DMS114 treated with DMSO at 0.1 percent for 48 hours (cell line): ENCODE measurements at regions not wholly inside any gene's neighbourhood (a gene's known extent, or its start where the extent isn't known, plus 50 kb on each side); places are given as distances from the start of the nearest gene placed in this dataset.

Experiments
- DNase-seq: peaks from one replicate; lab custom pipeline; 2025; ENCODE audit not compliant: unreplicated experiment; lab: John Stamatoyannopoulos, UW

DNA sequence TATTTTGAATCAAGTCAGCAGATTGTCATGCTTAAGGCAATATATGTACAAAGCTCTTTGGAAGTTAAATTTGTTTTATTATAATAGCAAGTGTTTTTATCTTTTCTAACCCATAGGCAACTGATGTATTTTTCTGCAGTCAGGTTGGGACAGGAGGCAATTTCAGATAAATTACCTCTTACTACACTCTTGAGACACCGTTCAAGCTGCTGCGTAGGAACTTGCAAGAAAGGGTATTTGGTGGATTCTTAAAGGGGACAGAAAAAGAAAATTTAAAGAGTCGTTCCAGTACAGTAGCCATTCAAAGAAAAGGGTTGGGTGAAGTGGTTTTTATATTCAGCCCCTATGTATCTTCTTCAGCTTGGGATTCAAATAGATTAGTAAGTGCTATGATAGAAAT is 112.4 kb upstream of the APC start:
- DNase-seq = no peak

DNA sequence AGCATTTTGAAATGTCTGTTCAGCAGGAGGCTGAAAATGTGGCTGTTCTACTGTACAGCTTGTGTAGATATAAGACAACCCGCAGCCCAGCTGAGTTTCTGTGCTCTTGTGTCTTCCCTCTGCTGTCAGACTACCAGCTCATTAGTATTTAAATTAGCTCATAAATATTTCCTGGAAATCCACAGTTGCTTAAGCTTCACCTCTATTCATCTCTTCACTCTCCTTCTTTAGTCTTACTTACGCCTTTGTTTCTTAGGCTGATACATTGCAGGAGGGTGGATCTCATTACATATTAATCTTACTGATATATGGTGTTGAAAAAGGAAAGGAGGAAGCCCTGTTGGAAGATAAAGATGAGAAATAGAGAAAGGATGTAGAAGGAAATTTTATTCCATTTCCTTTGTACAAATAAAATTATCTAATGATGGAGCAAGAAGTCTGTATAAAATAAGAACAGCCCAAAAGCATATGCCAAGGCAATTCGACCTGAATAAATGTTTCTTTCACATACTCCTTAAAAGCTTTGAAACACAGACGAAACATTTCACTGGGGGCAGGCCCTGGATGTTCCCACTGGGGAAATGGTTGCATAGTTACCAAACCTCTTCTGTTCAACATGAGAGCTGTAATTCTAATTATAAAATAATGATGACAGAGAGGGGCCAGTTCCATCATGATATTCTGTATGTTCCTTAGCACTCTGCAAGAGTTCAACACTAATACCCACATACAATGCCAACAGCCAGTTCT is 111.8 kb upstream of the APC start:
- no peak for DNase-seq

DNA sequence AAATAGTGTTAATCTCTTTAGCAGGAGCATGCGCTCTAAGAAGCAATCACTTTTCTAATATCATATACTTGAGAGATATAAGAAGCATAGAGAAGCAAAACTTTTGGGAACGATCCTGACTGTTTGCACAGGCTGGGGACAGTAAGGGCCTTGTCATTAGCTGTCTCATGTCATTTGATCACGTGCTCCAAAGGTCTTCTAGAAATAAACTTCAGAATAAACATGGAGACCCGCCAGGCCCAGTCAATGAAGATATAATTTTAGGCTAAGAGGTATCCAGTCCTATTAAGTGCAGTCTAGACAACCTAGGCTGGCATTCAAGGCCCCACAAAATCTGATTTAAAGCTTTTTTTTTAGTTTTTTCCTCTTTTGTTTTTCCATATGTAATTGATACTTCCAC is 111.0 kb upstream of the APC start:
- no peak for DNase-seq

DNA sequence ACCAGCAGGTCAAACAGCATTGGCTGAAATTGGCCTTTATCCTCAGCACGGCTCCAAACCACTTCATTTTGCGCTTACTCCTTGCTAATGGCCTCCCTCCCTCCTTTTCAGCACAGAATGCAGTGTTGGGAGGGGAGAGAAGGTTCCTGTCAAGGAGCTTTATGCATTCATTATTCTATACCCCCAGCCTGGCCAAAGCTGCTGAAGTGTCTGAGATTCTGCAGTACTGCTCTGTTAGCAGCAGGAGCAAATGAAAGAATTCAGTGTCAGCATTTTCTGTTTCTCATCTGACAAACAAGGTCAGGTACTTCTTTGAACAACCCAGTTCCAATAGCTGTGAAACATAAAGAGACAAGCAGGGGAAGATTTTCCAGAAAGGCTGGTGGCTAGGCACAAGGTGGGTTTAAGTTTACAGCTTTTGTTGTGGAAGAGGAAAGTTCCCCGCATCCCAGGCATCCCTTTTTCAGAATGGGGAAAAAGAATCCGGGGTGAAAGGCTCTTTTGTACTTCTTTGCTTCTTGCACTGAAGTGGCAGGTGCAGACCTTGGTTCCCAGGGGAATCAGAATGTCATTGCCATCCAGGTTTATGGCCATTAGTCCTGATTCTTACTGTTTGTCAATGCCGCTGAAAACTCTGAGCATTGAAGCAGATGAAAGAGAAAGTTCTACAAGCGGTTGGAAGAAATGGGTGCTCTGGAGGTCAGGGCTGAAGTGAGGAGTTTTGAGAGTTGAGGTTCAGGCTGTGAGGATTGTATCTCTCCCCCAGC is 109.3 kb upstream of the APC start:
- DNase-seq = no peak

DNA sequence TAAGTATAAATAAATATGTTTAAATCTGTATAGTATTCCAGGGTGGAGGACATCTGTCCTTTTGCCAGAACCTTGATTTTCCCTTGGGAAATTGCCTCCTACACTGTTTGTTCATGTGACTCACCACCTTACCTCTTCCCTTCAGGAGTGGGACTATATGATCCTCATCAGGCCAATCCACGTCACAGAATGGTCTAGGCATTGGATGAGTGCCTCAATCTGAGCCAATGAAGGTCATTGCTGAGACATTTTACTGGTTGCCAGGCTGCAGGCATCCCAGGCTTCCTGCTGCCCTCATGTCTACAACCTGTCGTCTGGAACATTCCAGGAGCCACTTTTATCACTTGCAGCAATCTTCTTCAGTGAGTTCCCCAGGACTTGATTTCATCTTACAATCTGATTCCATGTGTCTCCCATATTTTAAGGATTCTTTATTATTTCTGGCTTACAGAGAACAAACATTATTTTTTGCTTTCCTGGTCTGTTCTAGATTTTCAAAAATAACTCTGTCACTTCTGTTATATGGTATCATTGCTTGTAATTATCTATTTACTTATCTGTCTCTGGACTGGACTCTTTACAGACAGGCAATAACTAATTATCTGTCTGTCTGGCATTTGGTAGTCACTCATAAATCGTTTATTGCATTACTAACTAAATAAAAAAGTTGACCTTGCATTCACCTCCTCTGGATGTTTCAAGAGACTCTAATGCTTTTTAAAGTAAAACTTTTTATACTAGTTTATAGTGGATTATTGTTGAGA is 107.3 kb upstream of the APC start:
- no peak for DNase-seq

DNA sequence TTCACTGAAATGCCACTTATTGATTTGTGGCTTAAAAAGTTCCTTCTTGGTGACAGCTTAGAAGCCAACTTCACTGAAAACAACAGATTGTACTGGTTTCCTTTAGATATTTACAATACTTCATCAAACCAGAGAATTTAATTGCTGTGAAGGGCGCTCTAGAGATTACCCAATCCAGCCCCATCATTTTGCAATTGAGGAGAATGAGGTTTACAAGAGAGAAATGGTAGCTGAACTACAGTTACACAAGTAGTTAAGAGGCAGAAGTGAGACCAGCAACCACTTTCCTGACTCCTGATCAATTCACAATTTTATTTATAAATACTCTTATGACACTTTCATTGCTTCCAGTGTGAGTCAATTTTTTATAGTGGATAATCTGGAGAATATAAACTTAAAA is 103.5 kb upstream of the APC start:
- DNase-seq = no peak

DNA sequence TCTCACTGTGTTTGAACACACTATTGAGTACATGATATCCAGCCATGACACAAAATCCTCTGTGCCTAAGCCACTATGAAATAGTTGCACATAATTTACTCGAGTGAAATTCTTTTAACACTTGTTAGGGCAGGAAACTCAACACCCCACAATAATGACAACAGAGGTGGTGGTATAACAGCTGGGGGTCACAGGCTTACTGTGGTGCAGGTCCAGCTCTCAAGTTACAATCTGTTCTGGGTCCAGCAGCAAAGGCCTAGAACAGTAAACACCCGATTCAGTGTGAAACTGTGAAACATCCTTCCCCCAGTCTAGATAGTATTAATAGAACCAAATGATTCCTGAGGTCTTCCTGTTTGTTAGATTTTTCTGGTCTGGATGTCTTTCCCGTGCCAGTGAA is 102.9 kb upstream of the APC start:
- no peak for DNase-seq

DNA sequence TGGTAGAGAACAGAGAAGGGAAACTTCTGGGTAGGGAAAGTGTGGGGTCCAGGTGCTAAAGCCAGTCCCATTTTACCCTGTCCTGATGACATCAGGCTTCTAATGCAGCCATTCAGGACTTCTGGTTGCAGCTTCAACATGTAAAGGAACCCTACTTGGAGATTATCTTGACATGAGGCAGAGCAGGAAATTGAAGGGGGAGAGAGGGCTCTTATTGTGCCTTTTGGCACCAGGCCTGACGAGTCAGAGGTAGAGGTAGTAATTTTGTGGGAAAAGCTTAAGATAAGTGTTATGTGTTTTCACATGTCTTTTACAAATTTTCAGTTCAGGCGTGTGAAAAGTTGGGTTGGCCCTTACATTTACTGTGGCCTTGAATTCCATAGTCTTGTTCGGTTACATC is 102.4 kb upstream of the APC start:
- DNase-seq = no peak

DNA sequence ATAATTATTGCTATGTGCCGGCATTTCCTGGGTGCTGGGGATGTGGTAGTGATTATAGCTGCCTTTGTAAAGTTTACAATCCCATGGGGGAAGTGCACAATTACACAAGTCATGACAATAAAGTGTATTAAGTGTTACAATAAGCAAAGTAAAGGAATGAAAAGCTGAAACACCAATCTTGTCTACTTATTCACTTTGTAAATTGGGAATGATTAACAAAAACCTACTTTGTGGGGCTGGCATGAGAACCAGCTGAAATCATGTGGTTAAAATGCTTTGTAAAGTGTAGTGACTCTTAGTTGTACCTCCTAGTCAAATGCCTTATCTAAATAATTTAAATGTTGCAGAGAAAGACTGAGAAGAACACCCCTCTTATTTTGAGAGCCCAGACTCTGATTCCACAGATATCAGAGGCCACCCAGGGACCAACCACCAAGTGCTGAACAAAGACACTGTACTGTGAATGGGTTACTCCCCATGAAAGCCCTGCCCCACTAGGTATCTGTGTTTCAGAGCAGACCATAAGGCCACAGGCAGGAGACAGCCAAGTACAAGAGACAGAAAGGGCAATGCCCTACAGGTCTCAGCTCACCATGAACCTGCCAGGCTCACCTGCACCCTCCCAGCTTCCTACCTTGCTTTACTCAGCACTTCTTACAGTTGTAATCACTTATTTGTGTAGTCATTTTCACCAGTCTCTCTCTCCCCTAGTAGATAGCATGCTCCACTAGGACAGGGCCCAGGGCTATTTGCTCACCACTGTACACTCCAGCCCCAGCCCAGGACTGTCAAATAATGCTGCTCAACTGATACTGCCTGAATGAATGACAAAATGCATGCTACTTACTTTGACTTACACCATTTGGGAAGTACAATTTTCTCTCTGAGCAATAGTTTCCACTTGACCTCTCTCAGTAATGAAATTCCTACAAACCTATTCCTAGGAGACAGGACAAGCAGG is 101.6 kb upstream of the APC start:
- no peak for DNase-seq

DNA sequence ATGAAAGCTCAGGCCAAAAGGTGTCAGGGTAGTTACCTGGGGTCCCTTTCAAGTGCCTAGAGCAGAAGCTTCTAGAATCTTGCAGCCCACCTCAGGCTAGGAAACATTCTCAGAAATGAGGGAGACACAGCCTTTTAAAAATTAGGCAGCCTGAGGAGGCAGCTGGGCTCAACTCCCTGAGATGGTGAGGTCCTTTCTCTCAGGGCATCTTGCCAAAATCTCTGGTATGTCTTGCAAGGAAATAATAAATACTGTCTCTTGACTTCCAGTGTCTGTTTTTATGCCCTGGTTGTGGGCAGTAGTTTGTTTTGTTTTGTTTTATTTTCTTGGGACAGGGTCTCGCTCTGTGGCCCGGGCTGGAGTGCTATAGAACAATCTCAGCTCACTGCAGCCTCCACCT is 100.9 kb upstream of the APC start:
- DNase-seq = no peak

DNA sequence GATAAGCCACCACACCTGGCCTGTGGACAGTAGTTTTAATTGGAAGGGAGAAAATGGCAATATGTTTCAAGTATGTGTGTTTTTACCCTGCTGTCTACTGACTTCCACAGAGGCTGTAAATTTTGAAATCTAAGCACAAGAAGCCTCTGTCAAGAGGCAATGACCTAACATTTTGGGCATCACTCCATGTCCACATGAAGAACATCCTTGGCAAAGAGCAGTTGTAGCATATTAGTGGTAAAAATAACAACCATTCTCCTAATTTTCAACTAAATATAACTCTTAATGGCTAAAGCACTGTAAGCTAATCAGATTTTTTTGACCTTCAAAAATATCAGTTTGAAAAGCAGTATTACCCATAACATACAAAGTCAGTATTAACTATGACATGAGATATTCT is 100.3 kb upstream of the APC start:
- DNase-seq = no peak

DNA sequence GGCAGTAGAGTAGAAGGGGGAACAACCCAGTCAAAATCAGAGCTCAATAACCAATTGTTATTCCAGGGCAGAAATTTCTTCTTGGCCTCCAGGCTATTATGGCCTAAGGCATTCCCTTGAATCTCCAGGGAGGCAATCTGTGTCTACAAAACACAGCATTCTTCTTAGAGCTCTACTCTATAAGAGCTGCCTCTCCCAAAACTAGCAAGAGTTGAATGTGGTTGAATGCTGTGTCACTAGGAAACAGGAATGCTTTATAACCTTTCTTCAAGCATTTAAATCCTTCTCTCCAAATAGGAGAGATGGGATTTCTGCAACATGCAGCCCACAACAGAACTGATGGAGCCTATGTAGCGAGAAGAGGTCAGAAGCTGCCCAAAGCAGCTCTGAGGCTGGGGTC is 97.1 kb upstream of the APC start:
- no peak for DNase-seq

DNA sequence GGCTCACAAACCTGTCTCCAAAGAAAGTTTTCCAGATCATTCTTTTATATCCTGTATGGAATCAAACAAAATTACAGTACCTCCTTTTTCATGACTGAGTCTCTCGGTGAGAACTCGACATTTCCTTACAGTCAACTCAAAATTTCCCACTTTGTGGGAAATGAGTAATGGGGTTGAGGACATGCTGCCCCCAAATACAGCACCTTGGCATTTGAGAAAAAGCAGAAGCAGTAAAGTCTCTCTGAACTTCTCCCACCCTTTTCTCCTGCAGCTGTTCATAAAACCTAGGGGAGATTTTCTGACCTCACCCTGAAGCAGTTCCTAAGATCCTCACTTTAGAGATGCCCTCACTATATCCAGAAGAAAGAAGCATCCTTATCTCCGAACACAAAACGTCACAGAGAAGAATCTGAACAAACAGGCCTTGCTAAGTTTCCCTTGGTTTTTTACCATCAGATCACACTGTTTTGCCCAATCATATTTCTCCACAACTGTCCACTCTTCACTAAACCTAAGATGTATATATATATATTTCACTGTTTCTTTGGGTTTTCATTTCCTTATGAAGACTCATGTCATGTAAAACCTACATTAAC is 96.1 kb upstream of the APC start:
- no peak for DNase-seq

DNA sequence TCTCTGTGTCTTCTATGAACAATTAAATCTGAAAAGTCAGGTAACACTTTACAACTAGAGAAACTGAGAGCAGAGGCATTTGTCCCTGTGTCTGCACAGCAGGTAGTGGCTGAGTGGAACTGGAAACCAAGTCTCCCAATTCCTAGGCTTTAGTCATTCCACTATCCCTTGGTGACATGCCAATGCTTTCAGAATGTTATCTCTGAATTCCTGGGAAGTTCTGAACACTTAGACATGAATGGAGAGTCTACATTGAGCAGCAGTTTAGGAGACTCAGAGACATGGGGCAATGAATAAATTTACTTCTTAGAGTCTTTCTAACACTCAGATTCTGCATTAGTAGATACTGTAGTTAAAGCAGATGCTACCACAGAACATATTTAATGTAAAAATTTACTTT is 94.8 kb upstream of the APC start:
- DNase-seq = no peak

DNA sequence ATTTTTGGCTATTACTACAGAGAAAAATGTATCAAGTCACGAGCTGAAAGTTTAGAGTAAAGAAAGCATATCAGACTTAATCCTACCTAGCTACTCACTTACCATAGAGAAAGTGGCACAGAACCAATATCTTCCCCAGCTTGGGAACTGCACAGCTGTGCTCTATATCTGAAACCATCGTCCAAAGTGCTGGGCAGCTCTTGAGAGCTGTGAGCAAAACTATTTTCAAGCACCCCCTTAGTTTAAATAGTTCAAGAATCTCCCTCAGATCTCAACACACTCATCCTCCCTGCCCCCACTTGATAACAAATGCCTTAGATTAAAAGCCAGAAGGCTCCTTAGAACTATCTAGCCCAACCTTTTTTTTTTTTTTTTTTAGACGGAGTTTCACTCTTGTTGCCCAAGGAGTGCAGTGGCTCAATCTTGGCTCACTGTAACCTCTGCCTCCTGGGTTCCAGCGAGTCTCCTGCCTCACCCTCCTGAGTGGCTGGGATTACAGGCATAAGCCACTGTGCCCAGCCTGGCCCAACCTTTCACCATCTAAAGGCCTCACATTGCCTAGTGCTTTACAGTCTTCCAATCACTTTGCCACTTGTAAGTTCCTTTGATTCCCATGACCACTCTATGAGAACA is 94.2 kb upstream of the APC start:
- DNase-seq = no peak

DNA sequence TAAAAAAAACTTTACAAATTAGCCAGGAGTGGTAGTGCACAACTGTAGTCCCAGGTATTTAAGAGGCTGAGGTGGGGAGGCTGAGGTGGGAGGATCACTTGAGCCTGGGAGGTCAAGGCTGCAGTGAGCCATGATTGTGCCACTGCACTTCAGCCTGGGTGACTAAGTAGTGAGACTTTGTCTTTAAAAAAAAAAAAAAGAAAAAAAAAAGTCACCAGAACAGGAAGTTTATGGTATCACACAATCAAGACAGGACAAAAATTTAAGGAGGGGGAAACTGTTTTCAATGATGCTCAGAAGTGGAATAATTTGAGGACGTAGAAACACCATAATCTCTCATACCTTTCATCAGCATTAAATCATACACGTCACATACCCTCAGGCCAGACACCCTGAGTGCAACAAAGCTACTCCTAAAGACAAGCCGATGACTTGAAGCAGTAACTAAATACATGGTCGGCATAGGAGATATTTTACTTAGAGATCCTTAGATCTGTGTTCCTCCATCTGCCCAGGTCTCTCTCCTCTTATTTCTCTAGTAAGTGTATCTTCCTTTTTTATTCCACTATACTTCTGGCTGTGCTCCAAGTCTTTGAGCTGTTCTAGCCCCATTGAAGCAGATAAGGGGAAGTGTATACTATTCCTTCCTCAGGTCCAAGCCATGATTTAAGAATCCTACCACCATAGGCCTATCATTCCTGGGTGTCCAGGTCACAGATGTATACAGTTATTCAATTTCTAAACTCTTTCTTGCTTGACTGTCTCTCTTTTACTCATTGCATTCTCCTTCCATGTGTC is 91.3 kb upstream of the APC start:
- DNase-seq = no peak

DNA sequence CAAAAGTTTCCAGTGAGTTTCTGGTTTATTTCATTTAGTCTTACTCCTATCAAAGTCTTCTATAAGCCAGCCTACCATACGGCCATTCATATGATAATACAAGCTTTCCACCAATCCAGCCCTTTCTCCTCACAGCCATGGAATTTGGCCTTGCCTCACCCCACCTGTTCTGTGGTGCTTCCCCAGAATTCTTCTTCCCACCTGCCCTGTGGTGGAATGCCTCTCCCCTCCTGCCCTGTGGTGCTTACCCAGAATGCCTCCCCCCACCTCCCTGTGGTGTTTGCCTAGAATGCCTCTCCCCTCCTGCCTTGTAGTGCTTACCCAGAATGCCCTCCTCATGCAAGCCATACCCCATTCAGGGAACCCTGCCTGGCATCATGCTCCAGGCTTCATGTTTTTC is 90.3 kb upstream of the APC start:
- no peak for DNase-seq

DNA sequence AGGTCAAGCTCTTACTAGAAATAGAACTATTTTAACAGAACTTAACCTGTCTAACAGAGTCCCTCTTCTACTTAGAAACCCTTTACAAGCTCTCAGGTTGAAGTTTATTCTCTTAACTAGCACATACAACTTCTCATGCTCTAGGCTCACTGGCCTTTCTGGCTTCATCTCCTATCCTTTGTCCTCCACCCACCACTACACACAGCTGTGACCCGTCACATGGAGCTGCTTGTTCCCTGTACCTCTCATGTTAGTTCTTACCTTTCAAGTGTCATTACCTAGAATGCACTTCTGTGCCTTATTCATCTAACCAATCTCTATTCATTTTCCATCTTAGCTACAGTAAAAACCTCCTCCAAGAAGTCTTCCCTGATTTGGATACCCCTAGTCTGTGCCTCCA is 89.4 kb upstream of the APC start:
- no peak for DNase-seq

DNA sequence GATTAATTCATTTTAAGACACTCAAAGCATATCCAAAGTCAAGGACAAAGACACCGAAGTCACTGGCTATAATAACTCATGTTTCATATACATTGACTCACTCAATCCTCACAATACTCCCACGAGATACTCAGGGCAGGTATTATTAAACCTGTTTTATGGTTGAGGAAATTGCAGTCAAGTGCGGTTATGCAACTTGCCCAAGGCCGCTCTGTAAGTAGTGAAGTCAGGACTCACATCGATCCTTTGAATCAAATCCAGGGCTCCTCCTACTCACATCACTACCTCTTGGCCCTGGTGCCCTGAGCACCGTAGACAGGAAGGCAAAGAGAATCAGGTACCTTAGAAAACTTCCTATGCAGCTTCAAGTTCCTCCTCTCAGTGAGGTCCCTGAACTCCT is 87.8 kb upstream of the APC start:
- no peak for DNase-seq
